ENCODE measurements at regions not wholly inside any gene's neighbourhood (a gene's known extent, or its start where the extent isn't known, plus 50 kb on each side); places are given as distances from the start of the nearest gene placed in this dataset.

DNA sequence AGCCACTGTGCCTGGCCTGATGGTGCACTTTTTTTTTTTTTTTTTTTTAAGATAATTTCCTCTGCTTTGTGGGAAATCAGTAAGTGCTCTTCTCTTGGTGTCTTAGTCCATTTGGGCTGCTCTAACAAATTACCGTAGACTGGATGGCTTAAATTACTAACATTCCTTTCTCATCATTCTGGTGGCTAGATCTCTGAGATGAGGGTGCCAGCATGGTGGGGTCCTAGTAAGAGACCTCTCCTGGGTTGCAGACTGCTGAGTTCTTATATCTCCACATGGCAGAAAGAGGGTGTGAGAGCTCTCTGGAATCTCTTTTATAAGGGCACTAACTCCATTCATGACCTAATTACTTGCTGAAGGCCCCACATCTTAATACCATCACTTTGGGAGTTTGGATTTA is 133.9 kb upstream of the ANKRD55 start:
- no peak for DNase-seq

GRCh38 chr5:56361398-56361797 is 128.3 kb upstream of the ANKRD55 start:
- no peak for DNase-seq

DNA sequence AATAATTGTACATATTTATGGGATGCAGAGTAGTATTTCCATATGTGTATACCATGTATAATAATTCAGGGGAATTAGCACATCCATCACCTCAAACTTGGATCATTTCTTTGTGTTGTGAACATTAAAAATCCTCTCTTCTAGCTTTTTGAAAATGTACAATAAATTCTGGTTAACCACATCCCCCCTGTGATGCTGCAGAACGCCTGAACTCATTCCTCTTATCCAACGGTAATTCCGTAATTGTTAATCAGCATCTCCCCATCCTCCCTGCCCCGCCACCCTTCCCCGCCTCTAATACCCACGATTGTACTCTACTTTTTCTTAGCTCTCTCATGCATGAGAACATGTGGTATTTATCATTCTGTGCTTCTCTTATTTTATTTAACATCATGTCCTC is 127.7 kb upstream of the ANKRD55 start:
- DNase-seq: no peak

- DNase-seq: no peak
Observed at GRCh38 chr5:56359809-56360685, 126.9 kb upstream of the ANKRD55 start.

GRCh38 chr5:56358703-56359681 is 125.9 kb upstream of the ANKRD55 start:
- no peak for DNase-seq

DNA sequence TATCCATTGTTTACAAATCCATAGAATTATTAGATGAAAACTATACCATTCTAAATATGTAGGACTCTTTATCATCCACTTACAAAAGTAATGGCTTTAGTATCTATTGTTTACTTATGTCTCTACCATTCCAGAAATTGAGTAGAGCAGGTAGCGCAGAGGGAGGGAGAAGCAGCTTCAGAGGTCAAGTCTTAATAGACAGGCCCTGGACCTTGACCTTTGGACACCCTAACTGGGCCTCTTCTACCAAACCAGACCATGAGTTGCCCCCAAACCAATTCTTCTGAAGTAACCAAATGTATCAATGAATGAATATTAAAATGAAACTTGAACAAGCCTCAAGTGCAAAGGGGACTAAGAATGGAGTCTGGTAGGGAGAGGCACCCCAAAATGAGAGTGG is 124.9 kb upstream of the ANKRD55 start:
- no peak for DNase-seq

GRCh38 chr5:56357426-56357825 is 124.3 kb upstream of the ANKRD55 start:
- DNase-seq: no peak

- no peak for DNase-seq
Observed at GRCh38 chr5:56356836-56357160, 123.7 kb upstream of the ANKRD55 start.

DNA sequence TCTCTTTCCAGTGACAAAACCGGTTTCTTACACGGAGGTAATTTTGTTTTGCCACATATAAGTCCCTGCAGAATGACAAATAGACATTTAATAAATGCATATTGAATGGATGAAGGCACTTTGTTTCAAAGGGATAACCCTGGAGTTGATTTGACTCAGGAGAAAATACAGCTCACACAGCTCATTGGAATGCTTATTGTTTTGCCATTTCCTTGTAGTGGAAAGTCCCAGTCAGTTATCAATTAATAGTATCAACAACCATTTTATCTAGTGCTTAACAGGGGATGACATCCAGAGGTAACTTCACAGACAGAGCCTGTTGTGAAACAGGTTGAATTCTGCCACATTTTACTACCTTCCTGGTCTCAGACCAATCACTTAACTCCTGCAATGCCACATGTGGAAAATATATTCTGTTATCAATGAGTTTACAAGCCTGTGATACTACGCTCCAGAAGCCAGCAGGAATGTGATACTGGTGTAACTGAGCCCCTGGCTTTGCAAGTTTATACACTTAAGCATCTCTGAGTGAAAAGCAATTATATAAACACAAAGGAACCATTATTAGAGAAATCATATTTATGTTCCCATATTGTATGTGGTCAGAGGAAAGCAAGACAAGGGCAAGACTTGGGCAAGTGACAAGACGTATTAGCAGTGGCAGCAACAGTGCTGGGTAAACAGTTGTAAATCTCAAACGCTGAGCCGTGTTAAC is 123.1 kb upstream of the ANKRD55 start:
- DNase-seq: no peak

DNA sequence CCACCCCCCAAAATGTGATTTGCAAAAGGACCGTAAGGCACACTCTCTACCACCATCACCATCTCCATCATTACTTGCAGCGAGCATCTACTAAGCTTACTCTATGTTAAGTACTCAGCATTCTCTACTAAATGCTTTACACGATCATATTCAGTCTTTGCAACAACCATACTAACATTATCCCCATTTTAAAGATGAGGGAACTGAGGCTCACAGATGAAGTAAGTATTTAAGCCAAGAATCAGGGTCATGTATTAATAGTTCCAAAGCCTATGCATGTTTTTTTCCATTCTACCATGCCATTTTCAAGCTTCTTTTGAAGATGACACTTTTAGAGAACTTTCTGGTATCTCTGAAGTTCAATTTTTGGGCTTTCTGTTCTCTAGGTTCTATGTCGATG is 121.7 kb upstream of the ANKRD55 start:
- no peak for DNase-seq

- DNase-seq: no peak
Observed at GRCh38 chr5:56352808-56353590, 119.9 kb upstream of the ANKRD55 start.

DNA sequence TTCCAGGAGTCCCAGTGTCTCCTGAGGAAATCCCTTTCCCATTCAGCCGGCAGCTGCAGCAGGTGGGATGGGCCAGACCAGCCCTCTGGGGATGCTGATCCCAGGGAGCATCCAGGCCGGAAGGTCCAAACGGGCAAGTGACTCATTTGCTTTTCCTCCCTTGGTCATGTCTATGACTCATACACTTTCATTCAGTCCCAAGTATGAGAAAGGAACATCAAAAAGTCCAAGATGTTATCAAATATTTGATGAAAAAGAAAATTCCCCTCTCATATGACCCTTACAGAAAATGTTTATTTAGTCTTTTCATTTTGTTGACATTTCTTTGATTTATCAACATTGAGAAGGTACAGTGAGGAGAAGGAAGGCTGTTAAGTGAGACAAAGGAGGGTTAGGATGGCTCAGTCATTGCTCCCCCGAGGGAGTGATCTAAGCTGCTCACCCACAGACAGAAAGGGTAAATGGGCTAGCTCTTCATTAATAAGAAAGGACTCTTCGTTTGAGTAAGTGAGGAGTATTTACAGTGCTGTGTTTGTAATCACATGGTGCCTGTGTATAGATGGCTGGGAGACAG is 117.6 kb upstream of the ANKRD55 start:
- no peak for DNase-seq

DNA sequence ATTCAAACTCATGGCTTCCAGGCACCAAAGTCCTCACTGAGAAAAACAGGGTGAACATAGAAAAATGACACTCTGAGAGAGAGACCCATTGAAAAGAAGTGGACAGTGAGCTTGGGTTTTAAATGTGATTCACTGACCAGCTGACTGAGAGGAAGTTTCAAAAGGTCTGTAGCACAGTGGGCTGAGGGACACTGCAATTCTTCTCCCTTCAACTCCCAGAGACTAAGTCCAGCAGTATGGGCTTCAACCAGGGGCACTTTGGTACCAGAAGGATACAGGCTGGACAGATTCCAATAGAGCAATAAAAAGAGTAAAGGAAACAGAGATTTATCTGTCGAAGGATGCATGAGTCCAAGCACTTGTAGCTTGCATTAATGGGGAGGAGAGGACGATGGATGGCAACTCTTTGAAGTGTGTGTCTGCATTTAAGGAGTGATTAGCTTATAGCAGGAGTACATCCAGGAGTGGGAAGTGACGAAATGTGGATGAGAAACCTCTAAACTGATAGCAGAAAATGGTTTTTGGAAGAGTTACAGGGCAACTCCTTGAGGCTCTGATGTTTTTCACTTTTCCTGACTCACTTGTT is 117.0 kb upstream of the ANKRD55 start:
- DNase-seq: no peak

GRCh38 chr5:56349461-56349860 is 116.3 kb upstream of the ANKRD55 start:
- DNase-seq: no peak

GRCh38 chr5:56346741-56347535 is 113.8 kb upstream of the ANKRD55 start:
- DNase-seq: no peak

- no peak for DNase-seq
Observed at GRCh38 chr5:56346044-56346710, 113.0 kb upstream of the ANKRD55 start.

- no peak for DNase-seq
Observed at GRCh38 chr5:56345352-56345751, 112.2 kb upstream of the ANKRD55 start.

DNA sequence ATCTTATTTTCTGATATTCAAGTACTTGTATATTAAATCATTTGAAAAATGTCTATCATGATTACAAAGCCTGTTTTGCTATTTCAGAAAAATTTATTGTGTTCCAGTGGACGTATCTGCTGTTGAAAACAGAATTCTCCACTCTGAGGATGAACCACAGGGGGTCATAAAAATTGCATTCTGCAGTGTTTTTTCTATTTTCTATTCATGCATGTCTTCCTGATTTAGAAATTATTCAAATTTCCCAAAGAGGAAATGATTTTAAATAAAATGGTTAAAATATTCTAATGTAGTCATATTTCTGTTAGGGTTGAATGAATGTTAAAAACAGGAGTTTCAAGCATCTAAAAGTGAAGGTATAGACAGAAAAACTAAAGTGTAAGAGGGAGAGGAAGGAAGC is 111.5 kb upstream of the ANKRD55 start:
- DNase-seq: no peak

- no peak for DNase-seq
Observed at GRCh38 chr5:56343988-56344387, 110.9 kb upstream of the ANKRD55 start.

GRCh38 chr5:56342616-56343015 is 109.5 kb upstream of the ANKRD55 start:
- DNase-seq: no peak

All from activated naive CD4-positive, alpha-beta T cell treated with anti-CD3 and anti-CD28 coated beads, Interleukin-2, amount 50 U/mL, for 16 hours (primary cell).